GM12878 (cell line): ENCODE measurements at regions not wholly inside any gene's neighbourhood (a gene's known extent, or its start where the extent isn't known, plus 50 kb on each side); places are given as distances from the start of the nearest gene placed in this dataset.

Experiments used
- ATAC-seq: fragments of 200-7000 bp; cut with Tn5 transposase; 3 replicates; pipeline ENCODE4 v1.9.1; 2020; ENCODE audit warnings: mild to moderate bottlenecking, moderate library complexity
- BruUV-seq: library from RNA; stranded (reverse); fragments of 400-500 nt; replicated peaks from 2 replicates; lab custom pipeline; 2021; lab: Mats Ljungman, UMichigan
- CTCF ChIA-PET: fragments of 300-600 bp; sonication (Branson Sonifier 250); formaldehyde crosslinking; extraction: SDS; loops from one replicate; lab custom pipeline; 2021; ENCODE audit warnings: inconsistent platforms; lab: Yijun Ruan, JAX
- POLR2A ChIA-PET: fragments of 350-600 bp; formaldehyde crosslinking; extraction: SDS; loops from one replicate; lab custom pipeline; 2021; ENCODE audit warnings: inconsistent platforms; lab: Charles Lee
- RAD21 ChIA-PET: fragments of 300-600 bp; sonication (Branson Sonifier 250); formaldehyde crosslinking; loops from one replicate; lab custom pipeline; 2023; ENCODE audit warnings: antibody characterized with exemption; ENCODE audit not compliant: unreplicated experiment; lab: Charles Lee
- SMC1A ChIA-PET: fragments of 300-600 bp; sonication (Branson Sonifier 250); formaldehyde crosslinking; loops from one replicate; lab custom pipeline; 2023; ENCODE audit not compliant: unreplicated experiment, uncharacterized antibody; lab: Charles Lee
- DNase-seq: peaks from one replicate; pipeline ENCODE4 v3.0.0-alpha.2; 2011; ENCODE audit warnings: low read depth, low spot score
- FAIRE-seq: peaks from 3 replicates; lab custom pipeline; 2011; peaks lifted over from hg19 to GRCh38; lab: Jason Lieb, UNC
- H2AFZ ChIP-seq: 2 replicates; pipeline ENCODE4 v1.6.0; 2011; ENCODE audit warnings: low read depth, low read length, control low read depth; ENCODE audit not compliant: control insufficient read depth
- H3K27ac ChIP-seq: 2 replicates; pipeline ENCODE4 v1.5.1; 2011; ENCODE audit warnings: control low read depth; ENCODE audit not compliant: control insufficient read depth, insufficient read depth
- H3K27me3 ChIP-seq, 2 experiments: replicated peaks in 1 of 2; 2 replicates each; pipeline versions ENCODE4 v1.6.0 to v1.6.1; 2011; ENCODE audit warnings: low read length in 1 of 2; ENCODE audit not compliant: control insufficient read depth in 2 of 2, insufficient read depth in 2 of 2
- H3K36me3 ChIP-seq, 2 experiments: 2 replicates each; pipeline ENCODE4 v1.5.1; 2011; ENCODE audit warnings: low read length in 1 of 2; ENCODE audit not compliant: control insufficient read depth in 2 of 2, insufficient read depth in 2 of 2
- H3K4me1 ChIP-seq: 2 replicates; pipeline ENCODE4 v1.6.1; 2011; ENCODE audit warnings: mild to moderate bottlenecking, low read length, moderate library complexity, mixed read lengths; ENCODE audit not compliant: control insufficient read depth, insufficient read depth
- H3K4me2 ChIP-seq: 2 replicates; pipeline ENCODE4 v1.6.0; 2011; ENCODE audit warnings: control low read depth; ENCODE audit not compliant: control insufficient read depth, insufficient read depth
- H3K4me3 ChIP-seq: fragments of 200-600 bp; sonication (generic); 2 replicates; pipeline ENCODE4 v1.5.1; 2016
- H3K79me2 ChIP-seq: 2 replicates; pipeline ENCODE4 v1.6.0; 2011; ENCODE audit warnings: low read length; ENCODE audit not compliant: control insufficient read depth, insufficient read depth
- H3K9ac ChIP-seq: 2 replicates; pipeline ENCODE4 v1.8.0; 2011; ENCODE audit warnings: low read length, control low read depth, mixed read lengths; ENCODE audit not compliant: control insufficient read depth, insufficient read depth
- H3K9me3 ChIP-seq: replicated peaks from 3 replicates; pipeline ENCODE4 v1.5.1; 2011; ENCODE audit warnings: mild to moderate bottlenecking, low read length; ENCODE audit not compliant: control insufficient read depth, insufficient read depth
- H4K20me1 ChIP-seq: 2 replicates; pipeline ENCODE4 v1.6.0; 2011; ENCODE audit not compliant: control insufficient read depth, insufficient read depth
- JUNB ChIP-seq: IDR thresholded peaks from 2 replicates; pipeline ENCODE4 v1.6.1; 2016; ENCODE audit warnings: antibody characterized with exemption, mild to moderate bottlenecking
- NBN ChIP-seq: fragments of 450-650 bp; IDR thresholded peaks from 2 replicates; pipeline ENCODE4 v1.6.1; 2016
- POU2F2 ChIP-seq: IDR thresholded peaks from 3 replicates; pipeline ENCODE4 v1.6.1; 2011; ENCODE audit warnings: low read depth, mild to moderate bottlenecking, low read length, borderline replicate concordance
- SUZ12 ChIP-seq: fragments of 200-600 bp; sonication (generic); IDR thresholded peaks from one replicate; pipeline ENCODE4 v1.6.1; 2018; ENCODE audit warnings: antibody characterized with exemption, mild to moderate bottlenecking; ENCODE audit not compliant: unreplicated experiment
- YBX1 ChIP-seq: fragments of 450-650 bp; IDR thresholded peaks from 2 replicates; pipeline ENCODE4 v1.6.1; 2016; ENCODE audit warnings: antibody characterized with exemption
- ZNF274 ChIP-seq: IDR thresholded peaks from one replicate; pipeline ENCODE4 v1.8.0; 2011; ENCODE audit not compliant: insufficient read length, insufficient read depth
- ZSCAN29 ChIP-seq: fragments of 450-650 bp; IDR thresholded peaks from 2 replicates; pipeline ENCODE4 v1.6.1; 2017; ENCODE audit warnings: mild to moderate bottlenecking, moderate library complexity
- WGBS: methylation state at CpG from one replicate; pipeline ENCODE4 v1.1.6; 2016; ENCODE audit warnings: low lambda C conversion rate; ENCODE audit not compliant: insufficient replicate concordance, insufficient coverage; ENCODE audit errors: missing lambda C conversion rate; 5-methylcytosine and 5-hydroxymethylcytosine counted together
- in situ Hi-C: fragments of 300-500 bp; cut with MboI; formaldehyde crosslinking; loops from 9 replicates; pipeline ENCODE4 v1.14.3; 2018; ENCODE audit warnings: mixed read lengths
- intact Hi-C: fragments of 100-400 bp; cut with micrococcal nuclease; formaldehyde crosslinking; loops from one replicate; pipeline ENCODE4 v1.14.2; 2022; ENCODE audit not compliant: unreplicated experiment
- TF ChIP-seq, protein P1 (sequence below): fragments of 450-650 bp; IDR thresholded peaks from 2 replicates; pipeline ENCODE4 v1.6.1; 2016; ENCODE audit warnings: mild to moderate bottlenecking

DNA sequence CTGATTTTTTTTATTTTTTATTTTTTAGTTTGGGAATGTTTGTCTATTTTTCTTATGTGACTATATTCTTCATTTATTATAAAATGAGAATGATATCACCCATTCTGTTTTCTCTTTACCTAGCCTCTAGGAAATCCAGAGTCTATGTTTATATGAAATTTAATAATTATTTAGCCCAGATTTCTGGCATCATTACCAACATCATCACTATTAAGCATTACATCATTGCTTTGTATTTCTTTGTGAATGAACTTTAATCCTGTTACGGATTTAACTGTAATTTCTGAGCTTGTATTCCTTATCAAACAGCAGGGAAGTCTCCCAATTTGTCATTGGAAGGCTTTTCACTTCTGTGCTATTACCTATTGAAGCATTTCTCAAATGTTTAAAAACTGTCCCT, 72.7 kb upstream of the NOX3 start:
- ChIA-PET CTCF (interaction anchor here (0.7 to 2.5 kb wide), 7 partner anchors 9 to 199 kb away, joined by 3 to 51 read pairs (median 5); no protein-coding TSS in a partner anchor), POLR2A (interaction anchor here (0.5 kb wide), 1 partner anchor 531 kb away, joined by 10 read pairs; no protein-coding TSS in a partner anchor), SMC1A (interaction anchor here (1.1 to 2.5 kb wide), 18 partner anchors 8 to 357 kb away, joined by 3 to 35 read pairs (median 5); partner anchors contain the start of gene NOX3), RAD21 (interaction anchor here (1.2 to 2.4 kb wide), 5 partner anchors 187 to 213 kb away, joined by 3 to 24 read pairs (median 4); no protein-coding TSS in a partner anchor)
- no TSS peak for BruUV-seq
- Histone ChIP-seq H3K9me3 (no peaks in the 10 kb centered on the region; the same call in 1 of the 3 replicates), H3K4me2 (no peak overlapping the region), H3K4me1 (no peaks in the 10 kb centered on the region), H3K4me3 (no peak overlapping the region), H3K9ac (no peak overlapping the region), H3K27me3 (no peaks in the 10 kb centered on the region), H4K20me1 (no peaks in the 10 kb centered on the region), H2AFZ (no peak overlapping the region), H3K27ac (no peak overlapping the region), H3K79me2 (no peaks in the 10 kb centered on the region), H3K36me3 (no peaks in the 10 kb centered on the region)
- 100% methylated on average over 1 of the region's 1 CpG for WGBS
- in situ Hi-C loops: no loop called here
- DNase-seq: no peak
- no peak for FAIRE-seq
- TF ChIP-seq ZNF274 (no peak), ZSCAN29 (no peak), YBX1 (no peak), NBN (no peak), POU2F2 (no peak), SUZ12 (no peak), JUNB (no peak)
- TF ChIP-seq, protein P1, sequence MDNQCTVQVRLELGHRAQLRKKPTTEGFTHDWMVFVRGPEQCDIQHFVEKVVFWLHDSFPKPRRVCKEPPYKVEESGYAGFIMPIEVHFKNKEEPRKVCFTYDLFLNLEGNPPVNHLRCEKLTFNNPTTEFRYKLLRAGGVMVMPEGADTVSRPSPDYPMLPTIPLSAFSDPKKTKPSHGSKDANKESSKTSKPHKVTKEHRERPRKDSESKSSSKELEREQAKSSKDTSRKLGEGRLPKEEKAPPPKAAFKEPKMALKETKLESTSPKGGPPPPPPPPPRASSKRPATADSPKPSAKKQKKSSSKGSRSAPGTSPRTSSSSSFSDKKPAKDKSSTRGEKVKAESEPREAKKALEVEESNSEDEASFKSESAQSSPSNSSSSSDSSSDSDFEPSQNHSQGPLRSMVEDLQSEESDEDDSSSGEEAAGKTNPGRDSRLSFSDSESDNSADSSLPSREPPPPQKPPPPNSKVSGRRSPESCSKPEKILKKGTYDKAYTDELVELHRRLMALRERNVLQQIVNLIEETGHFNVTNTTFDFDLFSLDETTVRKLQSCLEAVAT: no peak
- no peak for ATAC-seq
- intact Hi-C loops: no loop called here
